ENCODE measurements at regions not wholly inside any gene's neighbourhood (a gene's known extent, or its start where the extent isn't known, plus 50 kb on each side); places are given as distances from the start of the nearest gene placed in this dataset.

DNA sequence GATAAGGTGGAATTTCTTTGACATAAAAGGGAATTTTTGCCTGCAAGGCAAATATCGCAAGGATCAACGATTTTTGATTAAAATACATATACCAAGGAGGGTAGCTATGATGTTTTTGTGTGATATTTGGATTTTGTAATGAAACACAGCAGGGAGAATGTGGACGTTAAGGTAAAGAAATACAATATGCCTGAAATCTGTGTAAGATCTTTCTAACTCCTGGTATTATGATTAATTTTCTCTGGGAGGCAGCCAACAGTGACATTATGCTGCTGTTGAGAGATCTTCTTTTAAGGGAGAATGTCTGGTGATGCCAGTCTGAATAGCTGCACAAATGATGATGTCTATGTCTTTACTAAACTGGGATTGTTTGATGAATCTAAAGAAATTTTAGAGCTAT is 972.2 kb downstream of the SQOR start:
- Histone ChIP-seq H3K9me3 (ENCODE audit: control insufficient read depth in 4 of 4, low read length in 3 of 4) (no peaks in the 10 kb centered on the region), H3K36me3 (ENCODE audit: control insufficient read depth in 4 of 4, insufficient read depth in 3 of 4, low read depth in 1 of 4, low read length in 3 of 4) (no peaks in the 10 kb centered on the region), H3K4me3 (ENCODE audit: low read depth in 1 of 3, low read length in 3 of 3) (no peak overlapping the region), H3K9ac (ENCODE audit: low read depth in 1 of 2, low read length in 2 of 2) (no peak overlapping the region), H3K4me1 (ENCODE audit: control insufficient read depth in 4 of 4, insufficient read depth in 4 of 4, low read length in 3 of 4) (no peaks in the 10 kb centered on the region), H3K27ac (ENCODE audit: low read depth in 1 of 2, low read length in 2 of 2) (no peak overlapping the region), H3K27me3 (ENCODE audit: control insufficient read depth in 4 of 4, insufficient read depth in 4 of 4, low read length in 3 of 4) (peaks cover 0 to 2% (median 0%) of the 10 kb centered on the region in 4 donors)
- DNase-seq (ENCODE audit: low spot score): no peak
- 63% methylated on average over 3 of the region's 3 CpGs for WGBS
- no peak for TF ChIP-seq TAF1 (conservative IDR thresholded peaks at IDR 0.05)
- TF ChIP-seq, protein P1, sequence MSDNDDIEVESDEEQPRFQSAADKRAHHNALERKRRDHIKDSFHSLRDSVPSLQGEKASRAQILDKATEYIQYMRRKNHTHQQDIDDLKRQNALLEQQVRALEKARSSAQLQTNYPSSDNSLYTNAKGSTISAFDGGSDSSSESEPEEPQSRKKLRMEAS (IDR thresholded peaks at IDR 0.05): no peak
- no peak for TF ChIP-seq HNF4A (conservative IDR thresholded peaks at IDR 0.05)
- no peak for TF ChIP-seq RXRA (IDR thresholded peaks at IDR 0.05)
- TF ChIP-seq, protein P2, sequence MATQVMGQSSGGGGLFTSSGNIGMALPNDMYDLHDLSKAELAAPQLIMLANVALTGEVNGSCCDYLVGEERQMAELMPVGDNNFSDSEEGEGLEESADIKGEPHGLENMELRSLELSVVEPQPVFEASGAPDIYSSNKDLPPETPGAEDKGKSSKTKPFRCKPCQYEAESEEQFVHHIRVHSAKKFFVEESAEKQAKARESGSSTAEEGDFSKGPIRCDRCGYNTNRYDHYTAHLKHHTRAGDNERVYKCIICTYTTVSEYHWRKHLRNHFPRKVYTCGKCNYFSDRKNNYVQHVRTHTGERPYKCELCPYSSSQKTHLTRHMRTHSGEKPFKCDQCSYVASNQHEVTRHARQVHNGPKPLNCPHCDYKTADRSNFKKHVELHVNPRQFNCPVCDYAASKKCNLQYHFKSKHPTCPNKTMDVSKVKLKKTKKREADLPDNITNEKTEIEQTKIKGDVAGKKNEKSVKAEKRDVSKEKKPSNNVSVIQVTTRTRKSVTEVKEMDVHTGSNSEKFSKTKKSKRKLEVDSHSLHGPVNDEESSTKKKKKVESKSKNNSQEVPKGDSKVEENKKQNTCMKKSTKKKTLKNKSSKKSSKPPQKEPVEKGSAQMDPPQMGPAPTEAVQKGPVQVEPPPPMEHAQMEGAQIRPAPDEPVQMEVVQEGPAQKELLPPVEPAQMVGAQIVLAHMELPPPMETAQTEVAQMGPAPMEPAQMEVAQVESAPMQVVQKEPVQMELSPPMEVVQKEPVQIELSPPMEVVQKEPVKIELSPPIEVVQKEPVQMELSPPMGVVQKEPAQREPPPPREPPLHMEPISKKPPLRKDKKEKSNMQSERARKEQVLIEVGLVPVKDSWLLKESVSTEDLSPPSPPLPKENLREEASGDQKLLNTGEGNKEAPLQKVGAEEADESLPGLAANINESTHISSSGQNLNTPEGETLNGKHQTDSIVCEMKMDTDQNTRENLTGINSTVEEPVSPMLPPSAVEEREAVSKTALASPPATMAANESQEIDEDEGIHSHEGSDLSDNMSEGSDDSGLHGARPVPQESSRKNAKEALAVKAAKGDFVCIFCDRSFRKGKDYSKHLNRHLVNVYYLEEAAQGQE (IDR thresholded peaks at IDR 0.05): no peak
- TF ChIP-seq JUND (IDR thresholded peaks at IDR 0.05): no peak
- TF ChIP-seq RAD21 (IDR thresholded peaks at IDR 0.05): no peak
- TF ChIP-seq, protein P3, sequence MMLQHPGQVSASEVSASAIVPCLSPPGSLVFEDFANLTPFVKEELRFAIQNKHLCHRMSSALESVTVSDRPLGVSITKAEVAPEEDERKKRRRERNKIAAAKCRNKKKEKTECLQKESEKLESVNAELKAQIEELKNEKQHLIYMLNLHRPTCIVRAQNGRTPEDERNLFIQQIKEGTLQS (IDR thresholded peaks at IDR 0.05): no peak
- no peak for TF ChIP-seq FOXA2 (IDR thresholded peaks at IDR 0.05)
- TF ChIP-seq HNF4G (IDR thresholded peaks at IDR 0.05): no peak
- no peak for TF ChIP-seq EGR1 (IDR thresholded peaks at IDR 0.05; ENCODE audit: low read depth in 2 of 2)
- no peak for TF ChIP-seq SP1 (IDR thresholded peaks at IDR 0.05)
- TF ChIP-seq, protein P4, sequence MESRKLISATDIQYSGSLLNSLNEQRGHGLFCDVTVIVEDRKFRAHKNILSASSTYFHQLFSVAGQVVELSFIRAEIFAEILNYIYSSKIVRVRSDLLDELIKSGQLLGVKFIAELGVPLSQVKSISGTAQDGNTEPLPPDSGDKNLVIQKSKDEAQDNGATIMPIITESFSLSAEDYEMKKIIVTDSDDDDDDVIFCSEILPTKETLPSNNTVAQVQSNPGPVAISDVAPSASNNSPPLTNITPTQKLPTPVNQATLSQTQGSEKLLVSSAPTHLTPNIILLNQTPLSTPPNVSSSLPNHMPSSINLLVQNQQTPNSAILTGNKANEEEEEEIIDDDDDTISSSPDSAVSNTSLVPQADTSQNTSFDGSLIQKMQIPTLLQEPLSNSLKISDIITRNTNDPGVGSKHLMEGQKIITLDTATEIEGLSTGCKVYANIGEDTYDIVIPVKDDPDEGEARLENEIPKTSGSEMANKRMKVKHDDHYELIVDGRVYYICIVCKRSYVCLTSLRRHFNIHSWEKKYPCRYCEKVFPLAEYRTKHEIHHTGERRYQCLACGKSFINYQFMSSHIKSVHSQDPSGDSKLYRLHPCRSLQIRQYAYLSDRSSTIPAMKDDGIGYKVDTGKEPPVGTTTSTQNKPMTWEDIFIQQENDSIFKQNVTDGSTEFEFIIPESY (IDR thresholded peaks at IDR 0.05): no peak
- no peak for TF ChIP-seq GABPA (IDR thresholded peaks at IDR 0.05 in 1 of 2, conservative IDR thresholded peaks at IDR 0.05 in 1 of 2)
- no peak for TF ChIP-seq YY1 (IDR thresholded peaks at IDR 0.05)

DNA sequence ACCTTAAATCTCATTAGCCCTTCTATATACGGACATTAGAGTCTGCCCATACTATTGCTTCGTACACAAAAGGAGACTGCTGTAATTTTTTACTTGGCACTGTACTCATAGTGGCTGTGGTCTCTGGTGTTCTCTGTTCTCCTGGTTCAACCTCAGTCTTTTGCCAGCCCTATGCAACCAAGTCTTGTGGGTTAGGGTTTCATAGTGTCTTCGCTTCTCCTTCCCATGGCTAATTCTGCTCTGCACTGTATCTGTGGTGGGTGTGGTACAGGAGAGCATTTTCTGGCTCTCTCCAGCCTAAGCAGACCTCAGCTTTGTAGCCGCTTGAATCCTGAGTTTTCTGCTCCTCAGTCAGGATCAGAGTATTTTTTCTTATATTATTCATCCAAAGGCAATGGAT is 981.2 kb downstream of the SQOR start:
- Histone ChIP-seq H3K9me3 (ENCODE audit: control insufficient read depth in 4 of 4, low read length in 3 of 4) (no peaks in the 10 kb centered on the region), H3K4me1 (ENCODE audit: control insufficient read depth in 4 of 4, insufficient read depth in 4 of 4, low read length in 3 of 4) (no peaks in the 10 kb centered on the region), H3K4me3 (ENCODE audit: low read depth in 1 of 3, low read length in 3 of 3) (no peak overlapping the region), H3K27me3 (ENCODE audit: control insufficient read depth in 4 of 4, insufficient read depth in 4 of 4, low read length in 3 of 4) (no peaks in the 10 kb centered on the region), H3K27ac (ENCODE audit: low read depth in 1 of 2, low read length in 2 of 2) (no peak overlapping the region), H3K36me3 (ENCODE audit: control insufficient read depth in 4 of 4, insufficient read depth in 3 of 4, low read depth in 1 of 4, low read length in 3 of 4) (no peaks in the 10 kb centered on the region), H3K9ac (ENCODE audit: low read depth in 1 of 2, low read length in 2 of 2) (no peak overlapping the region)
- 90% methylated on average over 4 of the region's 4 CpGs for WGBS
- TF ChIP-seq, protein P3 (IDR thresholded peaks at IDR 0.05): no peak
- no peak for TF ChIP-seq RAD21 (IDR thresholded peaks at IDR 0.05)
- no peak for TF ChIP-seq FOXA1 (IDR thresholded peaks at IDR 0.05)
- TF ChIP-seq, protein P2 (IDR thresholded peaks at IDR 0.05): no peak
- TF ChIP-seq HNF4A (conservative IDR thresholded peaks at IDR 0.05): no peak
- TF ChIP-seq FOXA2 (IDR thresholded peaks at IDR 0.05): no peak
- no peak for TF ChIP-seq NR2F2 (IDR thresholded peaks at IDR 0.05)
- TF ChIP-seq, protein P4 (IDR thresholded peaks at IDR 0.05): no peak
- TF ChIP-seq SP1 (IDR thresholded peaks at IDR 0.05): no peak
- no peak for TF ChIP-seq GABPA (IDR thresholded peaks at IDR 0.05 in 1 of 2, conservative IDR thresholded peaks at IDR 0.05 in 1 of 2)
- TF ChIP-seq, protein P5, sequence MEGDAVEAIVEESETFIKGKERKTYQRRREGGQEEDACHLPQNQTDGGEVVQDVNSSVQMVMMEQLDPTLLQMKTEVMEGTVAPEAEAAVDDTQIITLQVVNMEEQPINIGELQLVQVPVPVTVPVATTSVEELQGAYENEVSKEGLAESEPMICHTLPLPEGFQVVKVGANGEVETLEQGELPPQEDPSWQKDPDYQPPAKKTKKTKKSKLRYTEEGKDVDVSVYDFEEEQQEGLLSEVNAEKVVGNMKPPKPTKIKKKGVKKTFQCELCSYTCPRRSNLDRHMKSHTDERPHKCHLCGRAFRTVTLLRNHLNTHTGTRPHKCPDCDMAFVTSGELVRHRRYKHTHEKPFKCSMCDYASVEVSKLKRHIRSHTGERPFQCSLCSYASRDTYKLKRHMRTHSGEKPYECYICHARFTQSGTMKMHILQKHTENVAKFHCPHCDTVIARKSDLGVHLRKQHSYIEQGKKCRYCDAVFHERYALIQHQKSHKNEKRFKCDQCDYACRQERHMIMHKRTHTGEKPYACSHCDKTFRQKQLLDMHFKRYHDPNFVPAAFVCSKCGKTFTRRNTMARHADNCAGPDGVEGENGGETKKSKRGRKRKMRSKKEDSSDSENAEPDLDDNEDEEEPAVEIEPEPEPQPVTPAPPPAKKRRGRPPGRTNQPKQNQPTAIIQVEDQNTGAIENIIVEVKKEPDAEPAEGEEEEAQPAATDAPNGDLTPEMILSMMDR (IDR thresholded peaks at IDR 0.05; ENCODE audit: low read depth, low read length, missing input control): no peak
- DNase-seq (ENCODE audit: low spot score): no peak
